A673 (cell line): ENCODE measurements at regions not wholly inside any gene's neighbourhood (a gene's known extent, or its start where the extent isn't known, plus 50 kb on each side); places are given as distances from the start of the nearest gene placed in this dataset.
A peak's percentile ranks its signal among the peaks of the same experiment; 100 is the strongest.

Experiments used
- BruUV-seq: library from RNA; stranded (reverse); fragments of 400-500 nt; replicated peaks from 2 replicates; lab custom pipeline; 2021; lab: Mats Ljungman, UMichigan
- CTCF ChIA-PET: fragments of 300-600 bp; sonication (Branson Sonifier 250); formaldehyde crosslinking; loops from one replicate; lab custom pipeline; 2022; ENCODE audit warnings: antibody characterized with exemption; lab: Charles Lee
- POLR2A ChIA-PET: fragments of 300-600 bp; sonication (Branson Sonifier 250); formaldehyde crosslinking; loops from one replicate; lab custom pipeline; 2022; ENCODE audit warnings: antibody characterized with exemption; ENCODE audit not compliant: low non-redundant PET; lab: Charles Lee
- DNase-seq: peaks from one replicate; pipeline ENCODE4 v3.0.0-alpha.2; 2015; ENCODE audit warnings: low spot score
- H3K27ac ChIP-seq: fragments of 200-600 bp; sonication (generic); 2 replicates; pipeline ENCODE4 v1.5.1; 2016; ENCODE audit warnings: mixed run types, low read depth, mild to moderate bottlenecking, mixed read lengths, antibody characterized with exemption, low read length; ENCODE audit not compliant: poor library complexity, severe bottlenecking
- H3K27me3 ChIP-seq: fragments of 200-600 bp; sonication (generic); replicated peaks from 2 replicates; pipeline ENCODE4 v1.6.1; 2017; ENCODE audit warnings: mixed run types, low read depth, mild to moderate bottlenecking, mixed read lengths, antibody characterized with exemption, low read length; ENCODE audit not compliant: insufficient read depth, poor library complexity
- H3K36me3 ChIP-seq: fragments of 200-600 bp; sonication (generic); 2 replicates; pipeline ENCODE4 v1.6.1; 2016; ENCODE audit warnings: mixed run types, mild to moderate bottlenecking, mixed read lengths, antibody characterized with exemption, low read length; ENCODE audit not compliant: insufficient read depth, poor library complexity, severe bottlenecking
- H3K4me1 ChIP-seq: fragments of 200-600 bp; sonication (generic); 2 replicates; pipeline ENCODE4 v1.6.1; 2017; ENCODE audit warnings: mixed run types, mild to moderate bottlenecking, mixed read lengths, antibody characterized with exemption, low read length; ENCODE audit not compliant: insufficient read depth, poor library complexity, severe bottlenecking
- H3K4me3 ChIP-seq: fragments of 200-600 bp; sonication (generic); 2 replicates; pipeline ENCODE4 v1.5.1; 2016; ENCODE audit warnings: low read depth, mixed run types, mild to moderate bottlenecking, mixed read lengths, low read length; ENCODE audit not compliant: poor library complexity, severe bottlenecking
- H3K9me3 ChIP-seq: fragments of 200-600 bp; sonication (generic); 2 replicates; pipeline ENCODE4 v1.6.1; 2016; ENCODE audit warnings: mixed run types, low read depth, mild to moderate bottlenecking, mixed read lengths, antibody characterized with exemption, low read length; ENCODE audit not compliant: poor library complexity, severe bottlenecking
- CTCF ChIP-seq: fragments of 300-800, 200-600 bp; sonication (generic); conservative IDR thresholded peaks from 2 replicates; pipeline ENCODE4 v1.5.1; 2017; ENCODE audit warnings: low read depth, mild to moderate bottlenecking, antibody characterized with exemption, low read length, moderate library complexity, mixed read lengths
- EZH2 ChIP-seq: fragments of 200-600 bp; sonication (generic); IDR thresholded peaks from 2 replicates; pipeline ENCODE4 v1.6.1; 2017; ENCODE audit warnings: borderline replicate concordance, low read depth, mild to moderate bottlenecking, mixed read lengths, antibody characterized with exemption, low read length; ENCODE audit not compliant: poor library complexity, severe bottlenecking
- intact Hi-C: fragments of 100-400 bp; cut with micrococcal nuclease; formaldehyde crosslinking; loops from one replicate; pipeline ENCODE4 v1.10.0; 2022; ENCODE audit not compliant: unreplicated experiment

GRCh38 chr18:59839931-59840685 lies 59.7 kb upstream of the PMAIP1 start:
- no peak for DNase-seq
- TF ChIP-seq EZH2 (no peak), CTCF (no peak; the same call in 1 of the 2 replicates)
- no peak overlapping the region for H3K27ac ChIP-seq
- H3K4me3 ChIP-seq, result no peak overlapping the region
- CTCF ChIA-PET, result interaction anchor here (0.8 kb wide), 1 partner anchor 9 kb away, joined by 3 read pairs; no protein-coding TSS in a partner anchor
- intact Hi-C loops, result loop anchor here (5.0 kb wide), 1 partner anchor 137 kb away; no protein-coding TSS in a partner anchor
- no TSS peak for BruUV-seq
- POLR2A ChIA-PET, result interaction anchor here (0.6 kb wide), 1 partner anchor 52 kb away, joined by 4 read pairs; no protein-coding TSS in a partner anchor
- H3K4me1 ChIP-seq, result no peaks in the 10 kb centered on the region
- H3K9me3 ChIP-seq, result no peaks in the 10 kb centered on the region
- H3K27me3 ChIP-seq, result no peaks in the 10 kb centered on the region
- H3K36me3 ChIP-seq, result no peaks in the 10 kb centered on the region

- intact Hi-C loops, result no loop called here
- Histone ChIP-seq H3K9me3 (no peaks in the 10 kb centered on the region), H3K4me3 (no peak overlapping the region), H3K4me1 (no peaks in the 10 kb centered on the region), H3K27ac (no peak overlapping the region), H3K36me3 (no peaks in the 10 kb centered on the region), H3K27me3 (no peaks in the 10 kb centered on the region)
- BruUV-seq, result no TSS peak
- ChIA-PET CTCF (interaction anchor here (0.7 kb wide), 1 partner anchor 109 kb away, joined by 3 read pairs; no protein-coding TSS in a partner anchor), POLR2A (no interaction called here)
- TF ChIP-seq CTCF (no peak), EZH2 (no peak)
- DNase-seq, result no peak
Observed at GRCh38 chr18:59839246-59839645, 60.5 kb upstream of the PMAIP1 start.

- intact Hi-C loops, result loop anchor here (2.0 kb wide), 2 partner anchors 151 to 711 kb away; no protein-coding TSS in a partner anchor
- H3K9me3 ChIP-seq, result no peaks in the 10 kb centered on the region
- DNase-seq, result peak; percentile 76
- no peaks in the 10 kb centered on the region for H3K27me3 ChIP-seq
- H3K27ac ChIP-seq, result no peak overlapping the region
- ChIA-PET CTCF (interaction anchor here (1.0 kb wide), 1 partner anchor 14 kb away, joined by 4 read pairs; no protein-coding TSS in a partner anchor), POLR2A (no interaction called here)
- H3K4me1 ChIP-seq, result no peaks in the 10 kb centered on the region
- H3K36me3 ChIP-seq, result no peaks in the 10 kb centered on the region
- no TSS peak for BruUV-seq
- TF ChIP-seq CTCF, result peak; percentile 91
- TF ChIP-seq EZH2, result no peak
- no peak overlapping the region for H3K4me3 ChIP-seq
Observed at GRCh38 chr18:59837586-59837985, 62.2 kb upstream of the PMAIP1 start.
